ENCODE measurements at regions not wholly inside any gene's neighbourhood (a gene's known extent, or its start where the extent isn't known, plus 50 kb on each side); places are given as distances from the start of the nearest gene placed in this dataset.

GRCh38 chr13:58542530-58542929, 911.0 kb downstream of the PCDH17 start:
- no peaks in the 10 kb centered on the region for H4K20me1 ChIP-seq (ENCODE audit: insufficient read depth)
- H3F3A ChIP-seq (ENCODE audit: insufficient read depth, low read length, poor library complexity, severe bottlenecking), result no peaks in the 10 kb centered on the region
- no peaks in the 10 kb centered on the region for H3K79me2 ChIP-seq (replicated peaks; ENCODE audit: insufficient read depth, low read length)
- no peak overlapping the region for H3K4me3 ChIP-seq (ENCODE audit: low read length)
- H3K9me2 ChIP-seq (ENCODE audit: insufficient read depth, low read length), result no peaks in the 10 kb centered on the region
- H3K4me2 ChIP-seq (ENCODE audit: low read length), result no peak overlapping the region
- H3K27ac ChIP-seq (ENCODE audit: low read length), result no peak overlapping the region
- H3K9me3 ChIP-seq (ENCODE audit: low read length), result no peaks in the 10 kb centered on the region
- H3K36me3 ChIP-seq (ENCODE audit: insufficient read depth, low read length), result no peaks in the 10 kb centered on the region
- no peaks in the 10 kb centered on the region for H3K27me3 ChIP-seq (ENCODE audit: insufficient read depth, low read depth, low read length)
- no peak overlapping the region for H2AFZ ChIP-seq (ENCODE audit: low read depth, low read length)
- no peak for TF ChIP-seq TAF1 (IDR thresholded peaks at IDR 0.05; ENCODE audit: low read depth)
- TF ChIP-seq, protein P1, sequence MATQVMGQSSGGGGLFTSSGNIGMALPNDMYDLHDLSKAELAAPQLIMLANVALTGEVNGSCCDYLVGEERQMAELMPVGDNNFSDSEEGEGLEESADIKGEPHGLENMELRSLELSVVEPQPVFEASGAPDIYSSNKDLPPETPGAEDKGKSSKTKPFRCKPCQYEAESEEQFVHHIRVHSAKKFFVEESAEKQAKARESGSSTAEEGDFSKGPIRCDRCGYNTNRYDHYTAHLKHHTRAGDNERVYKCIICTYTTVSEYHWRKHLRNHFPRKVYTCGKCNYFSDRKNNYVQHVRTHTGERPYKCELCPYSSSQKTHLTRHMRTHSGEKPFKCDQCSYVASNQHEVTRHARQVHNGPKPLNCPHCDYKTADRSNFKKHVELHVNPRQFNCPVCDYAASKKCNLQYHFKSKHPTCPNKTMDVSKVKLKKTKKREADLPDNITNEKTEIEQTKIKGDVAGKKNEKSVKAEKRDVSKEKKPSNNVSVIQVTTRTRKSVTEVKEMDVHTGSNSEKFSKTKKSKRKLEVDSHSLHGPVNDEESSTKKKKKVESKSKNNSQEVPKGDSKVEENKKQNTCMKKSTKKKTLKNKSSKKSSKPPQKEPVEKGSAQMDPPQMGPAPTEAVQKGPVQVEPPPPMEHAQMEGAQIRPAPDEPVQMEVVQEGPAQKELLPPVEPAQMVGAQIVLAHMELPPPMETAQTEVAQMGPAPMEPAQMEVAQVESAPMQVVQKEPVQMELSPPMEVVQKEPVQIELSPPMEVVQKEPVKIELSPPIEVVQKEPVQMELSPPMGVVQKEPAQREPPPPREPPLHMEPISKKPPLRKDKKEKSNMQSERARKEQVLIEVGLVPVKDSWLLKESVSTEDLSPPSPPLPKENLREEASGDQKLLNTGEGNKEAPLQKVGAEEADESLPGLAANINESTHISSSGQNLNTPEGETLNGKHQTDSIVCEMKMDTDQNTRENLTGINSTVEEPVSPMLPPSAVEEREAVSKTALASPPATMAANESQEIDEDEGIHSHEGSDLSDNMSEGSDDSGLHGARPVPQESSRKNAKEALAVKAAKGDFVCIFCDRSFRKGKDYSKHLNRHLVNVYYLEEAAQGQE (IDR thresholded peaks at IDR 0.05; ENCODE audit: borderline replicate concordance), result no peak
- TF ChIP-seq CTCF (IDR thresholded peaks at IDR 0.05; ENCODE audit: poor library complexity, severe bottlenecking), result no peak
- TF ChIP-seq POLR2AphosphoS5 (IDR thresholded peaks at IDR 0.05), result no peak
- TF ChIP-seq MXI1 (conservative IDR thresholded peaks at IDR 0.05; ENCODE audit: poor library complexity, severe bottlenecking), result no peak
- no peak for TF ChIP-seq EZH2 (IDR thresholded peaks at IDR 0.05; ENCODE audit: borderline replicate concordance, insufficient read depth, low read length, poor library complexity, severe bottlenecking)
- no peak for TF ChIP-seq EP300 (conservative IDR thresholded peaks at IDR 0.05; ENCODE audit: poor library complexity, severe bottlenecking)
- no peak for TF ChIP-seq SMC3 (conservative IDR thresholded peaks at IDR 0.05; ENCODE audit: poor library complexity)
- TF ChIP-seq RAD21 (conservative IDR thresholded peaks at IDR 0.05), result no peak
- H3K9ac ChIP-seq (ENCODE audit: low read length), result no peak overlapping the region

DNA sequence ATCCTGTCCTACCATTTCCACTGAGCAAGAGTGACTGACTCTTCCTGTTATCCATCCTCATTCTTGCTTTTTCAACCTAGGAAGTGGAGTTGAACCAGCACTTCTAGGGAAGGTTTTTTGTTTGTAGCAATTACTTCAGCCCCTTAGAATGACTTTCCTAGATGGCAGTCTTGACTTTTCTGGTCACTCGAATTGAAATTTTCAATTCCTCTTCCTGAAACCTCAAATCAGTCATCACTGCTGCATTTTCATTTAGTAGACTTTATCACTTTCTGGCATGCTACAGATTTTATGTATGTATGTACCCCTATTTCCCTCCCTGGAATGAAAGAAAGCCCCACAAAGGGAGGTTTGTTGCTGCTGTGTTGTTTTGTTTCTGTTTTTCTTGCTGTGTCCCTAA, 915.9 kb downstream of the PCDH17 start:
- Histone ChIP-seq H3K79me2 (replicated peaks; ENCODE audit: insufficient read depth, low read length) (no peaks in the 10 kb centered on the region), H3K9me2 (ENCODE audit: insufficient read depth, low read length) (no peaks in the 10 kb centered on the region), H3K4me2 (ENCODE audit: low read length) (no peak overlapping the region), H3F3A (ENCODE audit: insufficient read depth, low read length, poor library complexity, severe bottlenecking) (no peaks in the 10 kb centered on the region), H3K9me3 (ENCODE audit: low read length) (no peaks in the 10 kb centered on the region), H3K27me3 (ENCODE audit: insufficient read depth, low read depth, low read length) (no peaks in the 10 kb centered on the region), H3K9ac (ENCODE audit: low read length) (no peak overlapping the region), H4K20me1 (ENCODE audit: insufficient read depth) (no peaks in the 10 kb centered on the region), H3K36me3 (ENCODE audit: insufficient read depth, low read length) (no peaks in the 10 kb centered on the region), H2AFZ (ENCODE audit: low read depth, low read length) (no peak overlapping the region), H3K27ac (ENCODE audit: low read length) (no peak overlapping the region), H3K4me3 (ENCODE audit: low read length) (no peak overlapping the region)
- no peak for TF ChIP-seq EZH2 (IDR thresholded peaks at IDR 0.05; ENCODE audit: borderline replicate concordance, insufficient read depth, low read length, poor library complexity, severe bottlenecking)
- TF ChIP-seq RAD21 (conservative IDR thresholded peaks at IDR 0.05), result no peak
- no peak for TF ChIP-seq EP300 (conservative IDR thresholded peaks at IDR 0.05; ENCODE audit: poor library complexity, severe bottlenecking)
- TF ChIP-seq, protein P1 (IDR thresholded peaks at IDR 0.05; ENCODE audit: borderline replicate concordance), result no peak
- TF ChIP-seq POLR2AphosphoS5 (IDR thresholded peaks at IDR 0.05), result no peak
- TF ChIP-seq TAF1 (IDR thresholded peaks at IDR 0.05; ENCODE audit: low read depth), result no peak
- no peak for TF ChIP-seq CTCF (IDR thresholded peaks at IDR 0.05; ENCODE audit: poor library complexity, severe bottlenecking)
- TF ChIP-seq SMC3 (conservative IDR thresholded peaks at IDR 0.05; ENCODE audit: poor library complexity), result no peak
- no peak for TF ChIP-seq MXI1 (conservative IDR thresholded peaks at IDR 0.05; ENCODE audit: poor library complexity, severe bottlenecking)
